Activated gamma-delta T cell treated with anti-CD3 and anti-CD28 coated beads, Interleukin-2, amount 50 U/mL, for 16 hours (primary cell): ENCODE measurements at regions not wholly inside any gene's neighbourhood (a gene's known extent, or its start where the extent isn't known, plus 50 kb on each side); places are given as distances from the start of the nearest gene placed in this dataset.
"Not testable (repeated sequence)": the region's sequence is repeated elsewhere in the genome, so short reads cannot be mapped to it uniquely, and the experiment has no call there.

ENCODE experiments used
- DNase-seq: peaks from one replicate; pipeline ENCODE4 v3.0.0-alpha.2; 2020; ENCODE audit warnings: low read depth

- DNase-seq = no peak
These were observed 195.8 kb downstream of the MATN1 start for GRCh38 chr1:30527511-30528140.

GRCh38 chr1:30526652-30527345 lies 196.6 kb downstream of the MATN1 start:
- DNase-seq = no peak

- no peak for DNase-seq
These were observed 197.3 kb downstream of the MATN1 start for GRCh38 chr1:30525971-30526651.

- DNase-seq = no peak
These were observed 197.8 kb downstream of the MATN1 start for GRCh38 chr1:30525631-30525970.

- DNase-seq = no peak
These were observed 198.4 kb downstream of the MATN1 start for GRCh38 chr1:30524840-30525617.

GRCh38 chr1:30524025-30524555 lies 199.3 kb downstream of the MATN1 start:
- DNase-seq = not testable (repeated sequence)

- no peak for DNase-seq
These were observed 200.0 kb downstream of the MATN1 start for GRCh38 chr1:30523055-30524020.

GRCh38 chr1:30522031-30523004 lies 201.1 kb downstream of the MATN1 start:
- no peak for DNase-seq

GRCh38 chr1:30521261-30521865 lies 202.0 kb downstream of the MATN1 start:
- no peak for DNase-seq

GRCh38 chr1:30520476-30520875 lies 202.9 kb downstream of the MATN1 start:
- no peak for DNase-seq

GRCh38 chr1:30519201-30519763 lies 204.1 kb downstream of the MATN1 start:
- DNase-seq = no peak

GRCh38 chr1:30518696-30519095 lies 204.7 kb downstream of the MATN1 start:
- DNase-seq = no peak

- DNase-seq = no peak
These were observed 205.2 kb downstream of the MATN1 start for GRCh38 chr1:30518186-30518585.

- DNase-seq = not testable (repeated sequence)
These were observed 205.7 kb downstream of the MATN1 start for GRCh38 chr1:30517666-30518065.

GRCh38 chr1:30517241-30517640 lies 206.1 kb downstream of the MATN1 start:
- not testable (repeated sequence) for DNase-seq

- no peak for DNase-seq
These were observed 206.9 kb downstream of the MATN1 start for GRCh38 chr1:30516485-30516858.

- no peak for DNase-seq
These were observed 207.5 kb downstream of the MATN1 start for GRCh38 chr1:30515755-30516484.

GRCh38 chr1:30514945-30515344 lies 208.4 kb downstream of the MATN1 start:
- DNase-seq = no peak
